Ovary (tissue), 7 donors: ENCODE measurements at regions not wholly inside any gene's neighbourhood (a gene's known extent, or its start where the extent isn't known, plus 50 kb on each side); places are given as distances from the start of the nearest gene placed in this dataset.

Experiments used
- DNase-seq, 5 donors: peaks; one replicate each; pipeline ENCODE4 v3.0.0-alpha.2; 2019 to 2020
- H3K27ac ChIP-seq, 2 donors: fragments of 200-600 bp; one replicate each; pipeline versions ENCODE4 v1.5.1 to v1.8.0; 2019 to 2022
- H3K27me3 ChIP-seq: fragments of 200-600 bp; one replicate; pipeline ENCODE4 v1.8.0; 2022
- H3K36me3 ChIP-seq: fragments of 200-600 bp; sonication (generic); one replicate; pipeline ENCODE4 v1.5.1; 2019
- H3K4me1 ChIP-seq: one replicate; pipeline ENCODE4 v1.8.1; 2013; ENCODE audit warnings: mild to moderate bottlenecking, moderate library complexity; ENCODE audit not compliant: insufficient read depth
- H3K4me3 ChIP-seq: fragments of 200-600 bp; sonication (generic); one replicate; pipeline ENCODE4 v1.5.1; 2017
- H3K9me3 ChIP-seq, 2 donors: fragments of 200-600 bp in 1 of 2; sonication (generic) in 1 of 2; one replicate each; pipeline versions ENCODE4 v1.5.1 to v1.8.1; 2013 to 2019; ENCODE audit warnings: mild to moderate bottlenecking in 1 of 2, moderate library complexity in 1 of 2
- EP300 ChIP-seq: sonication (generic); formaldehyde crosslinking; IDR thresholded peaks from one replicate; pipeline ENCODE4 v1.6.1; 2017; ENCODE audit warnings: antibody characterized with exemption
- POLR2A ChIP-seq: fragments of 450-650 bp; IDR thresholded peaks from one replicate; pipeline ENCODE4 v1.6.1; 2017; ENCODE audit warnings: antibody characterized with exemption, mild to moderate bottlenecking, moderate library complexity
- WGBS, 3 donors: extraction: QIAGEN DNeasy Blood & Tissue Kit in 1 of 3; methylation state at CpG; one replicate each; pipeline versions ENCODE4 v1.1.5 to v1.1.7; 2013 to 2017; 5-methylcytosine and 5-hydroxymethylcytosine counted together
- intact Hi-C, 4 donors: fragments of 100-400 bp; cut with DNase I; formaldehyde crosslinking; loops; one replicate each; pipeline versions ENCODE4 v1.11.0 to v1.15.1; 2022 to 2023
- TF ChIP-seq, protein P1 (sequence below), 3 donors: fragments of 450-650 bp in 2 of 3; fragments of 200-600 bp in 1 of 3; IDR thresholded peaks; one replicate each; pipeline versions ENCODE4 v1.5.1 to v1.8.0; 2016 to 2022; ENCODE audit warnings: antibody characterized with exemption in 3 of 3, mild to moderate bottlenecking in 1 of 3
- donor health status: DM: no; HTN: no; CAD: no; lungs with moderate emphysema.
- donor health status: DM: no; HTN: no; CAD: no.
- donor health status: Bipolar disorder and iron deficiency.
- donor health status: DM: no; HTN: no; CAD: no.
- donor health status: DM: yes; HTN: yes; CAD: no.

DNA sequence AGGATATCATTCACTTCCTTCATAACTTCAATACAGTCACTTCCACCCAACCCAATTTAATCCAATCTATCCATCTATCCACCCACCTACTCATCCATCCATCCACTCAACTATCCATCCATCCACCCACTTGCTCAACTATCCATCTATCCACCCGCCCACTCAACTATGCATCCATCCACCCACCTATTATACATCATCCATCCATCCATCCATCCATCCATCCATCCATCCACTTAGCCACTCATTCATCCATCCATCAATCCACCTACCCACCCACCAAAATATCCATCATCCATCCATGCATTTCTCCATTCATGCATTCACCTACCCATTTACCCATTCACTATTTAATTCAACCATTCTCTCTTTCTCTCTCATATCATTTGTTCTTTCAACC is 179.5 kb downstream of the HAPSTR1 start:
- Histone ChIP-seq H3K4me3 (no peak overlapping the region), H3K27ac (no peak overlapping the region), H3K4me1 (no peaks in the 10 kb centered on the region), H3K9me3 (no peaks in the 10 kb centered on the region), H3K27me3 (no peaks in the 10 kb centered on the region), H3K36me3 (no peaks in the 10 kb centered on the region)
- intact Hi-C loops: no loop called here
- TF ChIP-seq, protein P1, sequence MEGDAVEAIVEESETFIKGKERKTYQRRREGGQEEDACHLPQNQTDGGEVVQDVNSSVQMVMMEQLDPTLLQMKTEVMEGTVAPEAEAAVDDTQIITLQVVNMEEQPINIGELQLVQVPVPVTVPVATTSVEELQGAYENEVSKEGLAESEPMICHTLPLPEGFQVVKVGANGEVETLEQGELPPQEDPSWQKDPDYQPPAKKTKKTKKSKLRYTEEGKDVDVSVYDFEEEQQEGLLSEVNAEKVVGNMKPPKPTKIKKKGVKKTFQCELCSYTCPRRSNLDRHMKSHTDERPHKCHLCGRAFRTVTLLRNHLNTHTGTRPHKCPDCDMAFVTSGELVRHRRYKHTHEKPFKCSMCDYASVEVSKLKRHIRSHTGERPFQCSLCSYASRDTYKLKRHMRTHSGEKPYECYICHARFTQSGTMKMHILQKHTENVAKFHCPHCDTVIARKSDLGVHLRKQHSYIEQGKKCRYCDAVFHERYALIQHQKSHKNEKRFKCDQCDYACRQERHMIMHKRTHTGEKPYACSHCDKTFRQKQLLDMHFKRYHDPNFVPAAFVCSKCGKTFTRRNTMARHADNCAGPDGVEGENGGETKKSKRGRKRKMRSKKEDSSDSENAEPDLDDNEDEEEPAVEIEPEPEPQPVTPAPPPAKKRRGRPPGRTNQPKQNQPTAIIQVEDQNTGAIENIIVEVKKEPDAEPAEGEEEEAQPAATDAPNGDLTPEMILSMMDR (IDR thresholded peaks at IDR 0.05): no peak
- no peak for TF ChIP-seq EP300
- no peak for TF ChIP-seq POLR2A
- DNase-seq: no peak
- 87 to 94% (median 89%) methylated on average over 1 of the region's 1 CpG for WGBS, 3 donors

- TF ChIP-seq EP300 (no peak), POLR2A (no peak)
- TF ChIP-seq, protein P1 (IDR thresholded peaks at IDR 0.05): no peak
Measured at GRCh38 chr16:9271841-9272240, 180.4 kb downstream of the HAPSTR1 start.

DNA sequence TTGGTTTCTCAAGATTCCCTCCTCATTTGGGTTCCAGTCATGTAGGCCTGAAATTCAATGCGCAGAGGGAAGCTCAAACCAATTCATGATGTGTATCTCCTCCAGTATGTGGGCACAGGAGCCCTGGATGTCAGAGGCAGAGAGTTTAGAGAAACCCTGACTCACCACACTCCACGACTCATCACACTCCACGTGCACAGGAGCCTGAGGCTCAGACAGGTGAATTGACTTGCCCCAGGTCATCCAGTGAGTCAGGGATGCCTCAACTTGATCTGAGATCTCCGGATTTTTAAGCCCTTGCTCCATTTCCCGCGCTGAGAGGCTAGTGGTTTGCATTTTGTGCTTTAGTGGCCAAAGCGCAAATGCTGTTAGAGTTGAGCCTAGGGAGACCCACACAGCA is 183.9 kb downstream of the HAPSTR1 start:
- DNase-seq: no peak
- no peak overlapping the region for H3K4me3 ChIP-seq
- TF ChIP-seq EP300 (no peak), POLR2A (no peak)
- TF ChIP-seq, protein P1 (IDR thresholded peaks at IDR 0.05): no peak
- 67 to 77% (median 76%) methylated on average over 7 of the region's 7 CpGs for WGBS, 3 donors
- no peaks in the 10 kb centered on the region for H3K27me3 ChIP-seq
- no peak overlapping the region for H3K27ac ChIP-seq
- intact Hi-C loops: no loop called here
- H3K9me3 ChIP-seq: no peaks in the 10 kb centered on the region
- no peaks in the 10 kb centered on the region for H3K36me3 ChIP-seq
- no peaks in the 10 kb centered on the region for H3K4me1 ChIP-seq

More at GRCh38 chr16:9271841-9272240, 180.4 kb downstream of the HAPSTR1 start:
- H3K4me3 ChIP-seq: no peak overlapping the region
- H3K9me3 ChIP-seq: no peaks in the 10 kb centered on the region
- H3K27ac ChIP-seq: no peak overlapping the region
- H3K4me1 ChIP-seq: no peaks in the 10 kb centered on the region
- DNase-seq: no peak
- no peaks in the 10 kb centered on the region for H3K27me3 ChIP-seq
- intact Hi-C loops: no loop called here
- 67 to 75% (median 73%) methylated on average over 3 of the region's 3 CpGs for WGBS, 3 donors
- H3K36me3 ChIP-seq: no peaks in the 10 kb centered on the region

DNA sequence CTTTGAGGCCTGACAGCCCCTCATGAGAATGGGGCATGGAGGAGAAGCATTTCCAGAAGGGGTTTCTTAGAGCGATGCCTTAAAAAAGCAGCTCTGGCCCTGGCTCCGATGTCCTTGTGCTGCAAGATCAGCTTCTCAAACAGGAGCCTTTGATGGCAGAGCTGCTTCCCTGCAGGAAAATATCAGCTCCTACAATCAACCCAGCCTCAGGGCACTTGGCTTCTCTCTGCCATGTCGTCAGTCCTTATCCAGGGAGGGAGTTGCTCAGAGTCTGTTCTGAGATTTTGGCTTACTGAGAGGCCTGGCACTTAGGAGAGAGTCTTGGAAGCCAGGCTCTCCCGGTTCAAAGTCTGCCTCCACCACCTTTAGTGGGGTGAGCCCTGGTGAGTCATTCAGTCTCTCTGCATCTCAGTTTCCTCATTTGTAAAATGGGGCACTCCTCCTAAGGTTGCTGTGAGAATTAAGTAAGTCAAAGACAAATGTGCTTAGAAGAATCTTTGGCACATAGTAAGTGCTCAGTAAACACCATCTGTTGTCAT is 184.4 kb downstream of the HAPSTR1 start:
- no peak for DNase-seq
- no peaks in the 10 kb centered on the region for H3K4me1 ChIP-seq
- H3K4me3 ChIP-seq: no peak overlapping the region
- no peaks in the 10 kb centered on the region for H3K27me3 ChIP-seq
- no peaks in the 10 kb centered on the region for H3K9me3 ChIP-seq
- no peak for TF ChIP-seq POLR2A
- no peak for TF ChIP-seq EP300
- TF ChIP-seq, protein P1 (IDR thresholded peaks at IDR 0.05): no peak
- H3K36me3 ChIP-seq: no peaks in the 10 kb centered on the region
- no peak overlapping the region for H3K27ac ChIP-seq
- intact Hi-C loops: no loop called here
- WGBS, 3 donors: 74 to 89% (median 83%) methylated on average over 4 of the region's 4 CpGs
